Left ventricle myocardium inferior (tissue), 1 donor: ENCODE measurements at regions not wholly inside any gene's neighbourhood (a gene's known extent, or its start where the extent isn't known, plus 50 kb on each side); places are given as distances from the start of the nearest gene placed in this dataset.
"Not testable (repeated sequence)": the region's sequence is repeated elsewhere in the genome, so short reads cannot be mapped to it uniquely, and the experiment has no call there.

ENCODE experiments used
- DNase-seq: peaks from one replicate; pipeline ENCODE4 v3.0.0-alpha.2; 2020
- H3K27ac ChIP-seq: fragments of 200-600 bp; replicated peaks from 2 replicates; pipeline ENCODE4 v1.8.0; 2021
- H3K27me3 ChIP-seq: fragments of 200-600 bp; 2 replicates; pipeline ENCODE4 v1.8.0; 2021; ENCODE audit warnings: low read depth
- H3K36me3 ChIP-seq: fragments of 200-600 bp; 2 replicates; pipeline ENCODE4 v1.8.0; 2021
- H3K4me1 ChIP-seq: fragments of 200-600 bp; 2 replicates; pipeline ENCODE4 v1.8.0; 2021
- H3K4me3 ChIP-seq: fragments of 200-600 bp; 2 replicates; pipeline ENCODE4 v1.8.0; 2021; ENCODE audit warnings: mild to moderate bottlenecking, moderate library complexity
- H3K9me3 ChIP-seq: fragments of 200-600 bp; replicated peaks from 2 replicates; pipeline ENCODE4 v1.8.0; 2021
- CTCF ChIP-seq: fragments of 200-600 bp; IDR thresholded peaks from 2 replicates; pipeline ENCODE4 v1.8.0; 2021; ENCODE audit warnings: antibody characterized with exemption, mild to moderate bottlenecking, borderline replicate concordance
- intact Hi-C: fragments of 100-400 bp; cut with micrococcal nuclease; formaldehyde crosslinking; loops from one replicate; pipeline ENCODE4 v1.11.0; 2022
- donor health status: DM: no; HTN: yes; CAD: no; lungs with severe emphysema.

GRCh38 chr11:71091506-71092265, 160.7 kb downstream of the SHANK2 start:
- no peak for DNase-seq
- TF ChIP-seq CTCF = no peak
- no peaks in the 10 kb centered on the region for H3K36me3 ChIP-seq
- no peaks in the 10 kb centered on the region for H3K4me1 ChIP-seq
- no peaks in the 10 kb centered on the region for H3K9me3 ChIP-seq
- intact Hi-C loops = no loop called here
- no peak overlapping the region for H3K27ac ChIP-seq
- no peak overlapping the region for H3K4me3 ChIP-seq
- peaks cover 42% of the 10 kb centered on the region for H3K27me3 ChIP-seq

- no peak for DNase-seq
- Histone ChIP-seq H3K27ac (no peak overlapping the region), H3K4me3 (no peak overlapping the region), H3K36me3 (no peaks in the 10 kb centered on the region), H3K9me3 (no peaks in the 10 kb centered on the region), H3K4me1 (no peaks in the 10 kb centered on the region), H3K27me3 (peaks cover 21% of the 10 kb centered on the region)
- intact Hi-C loops = no loop called here
- TF ChIP-seq CTCF = no peak
Measured at GRCh38 chr11:71089571-71089970, 162.8 kb downstream of the SHANK2 start.

- H3K4me1 ChIP-seq, H3K9me3 ChIP-seq, intact Hi-C loops: not testable (repeated sequence)
Measured at GRCh38 chr11:71088314-71089215, 163.8 kb downstream of the SHANK2 start.

GRCh38 chr11:71086687-71087258, 165.6 kb downstream of the SHANK2 start:
- no peak for DNase-seq
- H3K4me3 ChIP-seq = no peak overlapping the region
- peaks cover 24% of the 10 kb centered on the region for H3K27me3 ChIP-seq
- H3K9me3 ChIP-seq = no peaks in the 10 kb centered on the region
- TF ChIP-seq CTCF = peak; percentile 60
- H3K27ac ChIP-seq = no peak overlapping the region
- H3K36me3 ChIP-seq = no peaks in the 10 kb centered on the region
- intact Hi-C loops = no loop called here
- no peaks in the 10 kb centered on the region for H3K4me1 ChIP-seq

More at GRCh38 chr11:71088314-71089215, 163.8 kb downstream of the SHANK2 start:
- H3K4me3 ChIP-seq, DNase-seq, H3K36me3 ChIP-seq, H3K27ac ChIP-seq: not testable (repeated sequence)
- peaks cover 12% of the 10 kb centered on the region for H3K27me3 ChIP-seq

GRCh38 chr11:71084306-71085012, 167.9 kb downstream of the SHANK2 start:
- Histone ChIP-seq H3K9me3 (no peaks in the 10 kb centered on the region), H3K27ac (no peak overlapping the region), H3K27me3 (peaks cover 30% of the 10 kb centered on the region), H3K36me3 (no peaks in the 10 kb centered on the region), H3K4me3 (no peak overlapping the region), H3K4me1 (no peaks in the 10 kb centered on the region)
- intact Hi-C loops = no loop called here
- no peak for TF ChIP-seq CTCF
- DNase-seq = no peak
